ENCODE measurements at regions not wholly inside any gene's neighbourhood (a gene's known extent, or its start where the extent isn't known, plus 50 kb on each side); places are given as distances from the start of the nearest gene placed in this dataset.

- WGBS = 81% methylated on average over 3 of the region's 3 CpGs
- Histone ChIP-seq H3K27me3 (no peaks in the 10 kb centered on the region), H3K36me3 (no peaks in the 10 kb centered on the region), H3K27ac (replicated peaks in 1 of 4) (no peak overlapping the region), H3K4me3 (no peak overlapping the region), H3K4me1 (peaks cover 0 to 6% (median 0%) of the 10 kb centered on the region in 4 donors), H3K9me3 (no peaks in the 10 kb centered on the region)
- DNase-seq (ENCODE audit: extremely low spot score) = no peak
- no peak for TF ChIP-seq POLR2A (IDR thresholded peaks at IDR 0.05; ENCODE audit: low read depth)
- TF ChIP-seq CTCF (IDR thresholded peaks at IDR 0.05) = no peak
- no peak for TF ChIP-seq POLR2AphosphoS5 (IDR thresholded peaks at IDR 0.05)
- TF ChIP-seq EP300 (IDR thresholded peaks at IDR 0.05) = no peak
- intact Hi-C loops (cut with DNase I) = no loop called here
These were observed 81.1 kb downstream of the CD200R1L start for GRCh38 chr3:112765531-112765930.

- no peaks in the 10 kb centered on the region for H3K4me1 ChIP-seq
- no peak overlapping the region for H3K27ac ChIP-seq (replicated peaks in 1 of 4)
- H3K4me3 ChIP-seq = no peak overlapping the region
- TF ChIP-seq POLR2A (IDR thresholded peaks at IDR 0.05; ENCODE audit: low read depth) (no peak), CTCF (IDR thresholded peaks at IDR 0.05) (no peak), EP300 (IDR thresholded peaks at IDR 0.05) (no peak), POLR2AphosphoS5 (IDR thresholded peaks at IDR 0.05) (no peak)
- no peak for DNase-seq (ENCODE audit: extremely low spot score)
- 83% methylated on average over 3 of the region's 3 CpGs for WGBS
- intact Hi-C loops (cut with DNase I) = no loop called here
- H3K27me3 ChIP-seq = no peaks in the 10 kb centered on the region
- H3K9me3 ChIP-seq = no peaks in the 10 kb centered on the region
- no peaks in the 10 kb centered on the region for H3K36me3 ChIP-seq
These were observed 83.4 kb downstream of the CD200R1L start for GRCh38 chr3:112763258-112763657.

- no peak for TF ChIP-seq POLR2AphosphoS5 (IDR thresholded peaks at IDR 0.05)
- TF ChIP-seq CTCF (IDR thresholded peaks at IDR 0.05) = no peak
- TF ChIP-seq POLR2A (IDR thresholded peaks at IDR 0.05; ENCODE audit: low read depth) = no peak
- TF ChIP-seq EP300 (IDR thresholded peaks at IDR 0.05) = no peak
- Histone ChIP-seq H3K36me3 (no peaks in the 10 kb centered on the region), H3K9me3 (no peaks in the 10 kb centered on the region), H3K27me3 (no peaks in the 10 kb centered on the region), H3K4me1 (no peaks in the 10 kb centered on the region), H3K27ac (replicated peaks in 1 of 4) (no peak overlapping the region), H3K4me3 (no peak overlapping the region)
- intact Hi-C loops (cut with DNase I) = no loop called here
- no peak for DNase-seq (ENCODE audit: extremely low spot score)
These were observed 85.5 kb downstream of the CD200R1L start for GRCh38 chr3:112761062-112761638.

GRCh38 chr3:112759681-112760080 lies 87.0 kb downstream of the CD200R1L start:
- no peak for TF ChIP-seq POLR2A (IDR thresholded peaks at IDR 0.05; ENCODE audit: low read depth)
- TF ChIP-seq POLR2AphosphoS5 (IDR thresholded peaks at IDR 0.05) = no peak
- TF ChIP-seq EP300 (IDR thresholded peaks at IDR 0.05) = no peak
- TF ChIP-seq CTCF (IDR thresholded peaks at IDR 0.05) = no peak
- intact Hi-C loops (cut with DNase I) = no loop called here
- WGBS = 94% methylated on average over 1 of the region's 1 CpG
- H3K9me3 ChIP-seq = no peaks in the 10 kb centered on the region
- no peak for DNase-seq (ENCODE audit: extremely low spot score)
- H3K27ac ChIP-seq (replicated peaks in 1 of 4) = no peak overlapping the region
- no peaks in the 10 kb centered on the region for H3K4me1 ChIP-seq
- H3K36me3 ChIP-seq = no peaks in the 10 kb centered on the region
- H3K4me3 ChIP-seq = no peak overlapping the region
- no peaks in the 10 kb centered on the region for H3K27me3 ChIP-seq

- TF ChIP-seq EP300 (IDR thresholded peaks at IDR 0.05) (no peak), POLR2A (IDR thresholded peaks at IDR 0.05; ENCODE audit: low read depth) (no peak), POLR2AphosphoS5 (IDR thresholded peaks at IDR 0.05) (no peak), CTCF (IDR thresholded peaks at IDR 0.05) (no peak)
- H3K4me1 ChIP-seq = no peaks in the 10 kb centered on the region
- intact Hi-C loops (cut with DNase I) = no loop called here
- H3K4me3 ChIP-seq = no peak overlapping the region
- H3K27ac ChIP-seq (replicated peaks in 1 of 4) = no peak overlapping the region
- H3K9me3 ChIP-seq = no peaks in the 10 kb centered on the region
- no peak for DNase-seq (ENCODE audit: extremely low spot score)
- no peaks in the 10 kb centered on the region for H3K36me3 ChIP-seq
- H3K27me3 ChIP-seq = no peaks in the 10 kb centered on the region
- WGBS = 87% methylated on average over 1 of the region's 1 CpG
These were observed 87.5 kb downstream of the CD200R1L start for GRCh38 chr3:112759210-112759609.
